WTC11 (cell line): ENCODE measurements at regions not wholly inside any gene's neighbourhood (a gene's known extent, or its start where the extent isn't known, plus 50 kb on each side); places are given as distances from the start of the nearest gene placed in this dataset.

ENCODE experiments used
- ATAC-seq: fragments of 200-7000 bp; cut with Tn5 transposase; 2 replicates; pipeline ENCODE4 v1.10.0; 2021; ENCODE audit warnings: mild to moderate bottlenecking, moderate library complexity
- CTCF ChIA-PET: fragments of 300-600 bp; sonication (Branson Sonifier 250); formaldehyde crosslinking; loops from one replicate; lab custom pipeline; 2021; ENCODE audit warnings: antibody characterized with exemption; lab: Charles Lee
- POLR2A ChIA-PET: fragments of 350-600 bp; sonication (Branson Sonifier 250); formaldehyde crosslinking; loops from one replicate; lab custom pipeline; 2021; ENCODE audit warnings: antibody characterized with exemption; lab: Charles Lee
- DNase-seq: peaks from one replicate; pipeline ENCODE4 v3.0.0; 2021; ENCODE audit warnings: low spot score
- H3K27ac Mint-ChIP-seq: 2 replicates; pipeline ENCODE4 v1.8.0; 2021; ENCODE audit warnings: mixed read lengths
- H3K27me3 Mint-ChIP-seq: 2 replicates; pipeline ENCODE4 v1.8.0; 2021; ENCODE audit warnings: low read depth, mild to moderate bottlenecking, moderate library complexity, mixed read lengths
- H3K36me3 Mint-ChIP-seq: 2 replicates; pipeline ENCODE4 v1.8.0; 2021; ENCODE audit warnings: mixed read lengths
- H3K4me1 Mint-ChIP-seq: 2 replicates; pipeline ENCODE4 v1.8.0; 2022; ENCODE audit warnings: mixed read lengths
- H3K4me3 Mint-ChIP-seq: 2 replicates; pipeline ENCODE4 v1.8.0; 2021; ENCODE audit warnings: mild to moderate bottlenecking, moderate library complexity, mixed read lengths
- H3K9me3 Mint-ChIP-seq: 2 replicates; pipeline ENCODE4 v1.8.0; 2021; ENCODE audit warnings: mixed read lengths
- AR ChIP-seq: fragments of 250-450 bp; sonication (Bioruptor Pico); IDR thresholded peaks from 2 replicates; pipeline ENCODE4 v1.9.0; 2021; ENCODE audit warnings: mild to moderate bottlenecking
- ATF3 ChIP-seq: sonication (generic); formaldehyde crosslinking; conservative IDR thresholded peaks from 2 replicates; pipeline ENCODE4 v1.8.1; 2022; ENCODE audit warnings: mild to moderate bottlenecking, missing genetic modification reagents
- CTCF ChIP-seq: fragments of 200-600 bp; IDR thresholded peaks from 2 replicates; pipeline ENCODE4 v1.8.0; 2022; ENCODE audit warnings: antibody characterized with exemption
- E2F4 ChIP-seq: sonication (generic); formaldehyde crosslinking; IDR thresholded peaks from 2 replicates; pipeline ENCODE4 v1.8.1; 2022; ENCODE audit warnings: low read depth, mild to moderate bottlenecking, moderate library complexity, missing genetic modification reagents, borderline replicate concordance
- E2F5 ChIP-seq: sonication (generic); formaldehyde crosslinking; IDR thresholded peaks from 2 replicates; pipeline ENCODE4 v1.8.1; 2022; ENCODE audit warnings: mild to moderate bottlenecking, moderate library complexity, missing genetic modification reagents
- ERG ChIP-seq: fragments of 250-450 bp; sonication (Bioruptor Pico); IDR thresholded peaks from 2 replicates; pipeline ENCODE4 v1.8.0; 2021; ENCODE audit warnings: mild to moderate bottlenecking
- ESRRA ChIP-seq: sonication (generic); formaldehyde crosslinking; IDR thresholded peaks from 2 replicates; pipeline ENCODE4 v1.8.1; 2022; ENCODE audit warnings: mild to moderate bottlenecking, missing genetic modification reagents, borderline replicate concordance
- FOXP4 ChIP-seq: sonication (generic); formaldehyde crosslinking; IDR thresholded peaks from 2 replicates; pipeline ENCODE4 v1.8.0; 2022; ENCODE audit warnings: mild to moderate bottlenecking, missing genetic modification reagents
- GTF2I ChIP-seq: fragments of 250-450 bp; sonication (Bioruptor Pico); conservative IDR thresholded peaks from 2 replicates; pipeline ENCODE4 v1.4.0; 2021; ENCODE audit warnings: mild to moderate bottlenecking
- IRF1 ChIP-seq: sonication (generic); formaldehyde crosslinking; IDR thresholded peaks from 2 replicates; pipeline ENCODE4 v1.8.0; 2023; ENCODE audit warnings: missing genetic modification reagents
- JUN ChIP-seq: sonication (generic); formaldehyde crosslinking; IDR thresholded peaks from 2 replicates; pipeline ENCODE4 v1.8.0; 2023; ENCODE audit warnings: mild to moderate bottlenecking, missing genetic modification reagents
- NR2C2 ChIP-seq: sonication (generic); formaldehyde crosslinking; IDR thresholded peaks from 2 replicates; pipeline ENCODE4 v1.8.0; 2022; ENCODE audit warnings: mild to moderate bottlenecking, missing genetic modification reagents
- PRRX2 ChIP-seq: fragments of 250-450 bp; sonication (Bioruptor Pico); IDR thresholded peaks from 2 replicates; pipeline ENCODE4 v1.8.0; 2021; ENCODE audit warnings: mild to moderate bottlenecking
- SMAD3 ChIP-seq: sonication (generic); formaldehyde crosslinking; IDR thresholded peaks from 2 replicates; pipeline ENCODE4 v1.8.0; 2022; ENCODE audit warnings: missing genetic modification reagents, mild to moderate bottlenecking, borderline replicate concordance
- SP1 ChIP-seq: sonication (generic); formaldehyde crosslinking; conservative IDR thresholded peaks from 2 replicates; pipeline ENCODE4 v1.8.1; 2022; ENCODE audit warnings: missing genetic modification reagents
- ZBTB21 ChIP-seq: sonication (generic); formaldehyde crosslinking; IDR thresholded peaks from 2 replicates; pipeline ENCODE4 v1.8.1; 2023; ENCODE audit warnings: mild to moderate bottlenecking, missing genetic modification reagents, borderline replicate concordance
- ZNF138 ChIP-seq: sonication (generic); formaldehyde crosslinking; conservative IDR thresholded peaks from 2 replicates; pipeline ENCODE4 v1.8.1; 2022; ENCODE audit warnings: mild to moderate bottlenecking, moderate library complexity, missing genetic modification reagents
- ZNF416 ChIP-seq: fragments of 250-450 bp; sonication (Bioruptor Pico); IDR thresholded peaks from 2 replicates; pipeline ENCODE4 v1.9.0; 2021; ENCODE audit warnings: mild to moderate bottlenecking, inconsistent platforms
- ZNF425 ChIP-seq: fragments of 250-450 bp; sonication (Bioruptor Pico); conservative IDR thresholded peaks from 2 replicates; pipeline ENCODE4 v1.9.0; 2021; ENCODE audit warnings: mild to moderate bottlenecking

- DNase-seq (no peak), ATAC-seq (no peak)
- CTCF ChIA-PET = no interaction called here
- no peaks in the 10 kb centered on the region for H3K4me1 Mint-ChIP-seq
- H3K27ac Mint-ChIP-seq = no peak overlapping the region
- peaks cover 50% of the 10 kb centered on the region for H3K36me3 Mint-ChIP-seq
- H3K9me3 Mint-ChIP-seq = peaks cover 76% of the 10 kb centered on the region
- TF ChIP-seq ESRRA (CRISPR knock-in tag) = no peak
- TF ChIP-seq ZNF416 = no peak
- TF ChIP-seq ATF3 (CRISPR knock-in tag) = no peak
- TF ChIP-seq ERG (CRISPR knock-in tag) = no peak
- no peak for TF ChIP-seq IRF1 (CRISPR knock-in tag)
- TF ChIP-seq SP1 (CRISPR knock-in tag) = no peak
- no peak for TF ChIP-seq PRRX2 (CRISPR knock-in tag)
- TF ChIP-seq JUN (CRISPR knock-in tag) = no peak
- TF ChIP-seq ZNF138 (CRISPR knock-in tag) = no peak
- TF ChIP-seq, all 79 proteins: peak for 0
- H3K4me3 Mint-ChIP-seq = no peak overlapping the region
- peaks cover 14% of the 10 kb centered on the region for H3K27me3 Mint-ChIP-seq
- POLR2A ChIA-PET = no interaction called here
Observed at GRCh38 chr3:1527786-1528185, 435.0 kb downstream of the CNTN6 start.

- DNase-seq (no peak), ATAC-seq (no peak)
- peaks cover 10% of the 10 kb centered on the region for H3K27me3 Mint-ChIP-seq
- H3K27ac Mint-ChIP-seq = no peak overlapping the region
- H3K4me3 Mint-ChIP-seq = no peak overlapping the region
- POLR2A ChIA-PET = no interaction called here
- CTCF ChIA-PET = no interaction called here
- H3K36me3 Mint-ChIP-seq = peaks cover 49% of the 10 kb centered on the region
- H3K9me3 Mint-ChIP-seq = peaks cover 76% of the 10 kb centered on the region
- no peaks in the 10 kb centered on the region for H3K4me1 Mint-ChIP-seq
- no peak for TF ChIP-seq AR
- TF ChIP-seq CTCF = no peak
- TF ChIP-seq E2F5 (CRISPR knock-in tag) = no peak
- TF ChIP-seq SMAD3 (CRISPR knock-in tag) = no peak
- no peak for TF ChIP-seq NR2C2 (CRISPR knock-in tag)
- TF ChIP-seq GTF2I (CRISPR knock-in tag) = no peak
- TF ChIP-seq E2F4 (CRISPR knock-in tag) = no peak
- TF ChIP-seq ZNF425 (CRISPR knock-in tag) = no peak
- no peak for TF ChIP-seq FOXP4 (CRISPR knock-in tag)
- no peak for TF ChIP-seq ZBTB21
Observed at GRCh38 chr3:1528621-1529020, 435.8 kb downstream of the CNTN6 start.
